ENCODE measurements at regions not wholly inside any gene's neighbourhood (a gene's known extent, or its start where the extent isn't known, plus 50 kb on each side); places are given as distances from the start of the nearest gene placed in this dataset.

DNA sequence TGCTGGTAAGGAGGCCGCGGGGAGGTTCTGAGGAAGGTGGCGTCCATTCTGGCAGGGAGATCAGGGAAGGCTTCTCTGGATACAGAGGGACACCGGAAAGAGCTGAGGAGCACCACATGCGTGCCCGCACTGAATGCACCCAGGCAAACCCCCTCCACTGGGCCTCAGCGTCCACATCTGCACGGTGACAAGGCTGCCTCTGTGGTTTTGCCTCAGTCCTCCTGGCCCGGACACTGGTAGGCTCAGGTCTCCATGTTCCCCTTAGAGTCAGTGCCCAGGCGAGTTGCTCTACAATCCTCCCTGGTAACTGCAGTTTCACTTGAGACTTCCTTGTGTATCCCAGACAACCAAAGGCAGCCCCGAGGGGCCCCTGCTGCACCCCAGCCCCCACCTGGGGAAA is 173.3 kb downstream of the MELK start:
- CTCF ChIA-PET, result no interaction called here
- H3K27me3 ChIP-seq (ENCODE audit: control insufficient read depth, insufficient read depth, low read length), result peaks cover 5% of the 10 kb centered on the region
- POLR2A ChIA-PET, result no interaction called here
- no peak for DNase-seq (ENCODE audit: low read depth)
- no peak overlapping the region for H3K4me3 ChIP-seq (ENCODE audit: low read depth, low read length)
- H3K36me3 ChIP-seq (ENCODE audit: control insufficient read depth, insufficient read depth, low read length), result no peaks in the 10 kb centered on the region
- TF ChIP-seq, protein P1, sequence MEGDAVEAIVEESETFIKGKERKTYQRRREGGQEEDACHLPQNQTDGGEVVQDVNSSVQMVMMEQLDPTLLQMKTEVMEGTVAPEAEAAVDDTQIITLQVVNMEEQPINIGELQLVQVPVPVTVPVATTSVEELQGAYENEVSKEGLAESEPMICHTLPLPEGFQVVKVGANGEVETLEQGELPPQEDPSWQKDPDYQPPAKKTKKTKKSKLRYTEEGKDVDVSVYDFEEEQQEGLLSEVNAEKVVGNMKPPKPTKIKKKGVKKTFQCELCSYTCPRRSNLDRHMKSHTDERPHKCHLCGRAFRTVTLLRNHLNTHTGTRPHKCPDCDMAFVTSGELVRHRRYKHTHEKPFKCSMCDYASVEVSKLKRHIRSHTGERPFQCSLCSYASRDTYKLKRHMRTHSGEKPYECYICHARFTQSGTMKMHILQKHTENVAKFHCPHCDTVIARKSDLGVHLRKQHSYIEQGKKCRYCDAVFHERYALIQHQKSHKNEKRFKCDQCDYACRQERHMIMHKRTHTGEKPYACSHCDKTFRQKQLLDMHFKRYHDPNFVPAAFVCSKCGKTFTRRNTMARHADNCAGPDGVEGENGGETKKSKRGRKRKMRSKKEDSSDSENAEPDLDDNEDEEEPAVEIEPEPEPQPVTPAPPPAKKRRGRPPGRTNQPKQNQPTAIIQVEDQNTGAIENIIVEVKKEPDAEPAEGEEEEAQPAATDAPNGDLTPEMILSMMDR (IDR thresholded peaks at IDR 0.05; ENCODE audit: insufficient read depth, low read depth, low read length), result no peak

- Histone ChIP-seq H3K4me3 (ENCODE audit: low read depth, low read length) (no peak overlapping the region), H3K36me3 (ENCODE audit: control insufficient read depth, insufficient read depth, low read length) (no peaks in the 10 kb centered on the region), H3K27me3 (ENCODE audit: control insufficient read depth, insufficient read depth, low read length) (peaks cover 5% of the 10 kb centered on the region)
- ChIA-PET POLR2A (no interaction called here), CTCF (interaction anchor here (0.6 kb wide), 1 partner anchor 8 kb away, joined by 3 read pairs; no protein-coding TSS in a partner anchor)
- DNase-seq (ENCODE audit: low read depth), result no peak
- TF ChIP-seq, protein P1 (IDR thresholded peaks at IDR 0.05; ENCODE audit: insufficient read depth, low read depth, low read length), result no peak
These were observed 173.7 kb downstream of the MELK start for GRCh38 chr9:36746415-36746814.

- peaks cover 2% of the 10 kb centered on the region for H3K27me3 ChIP-seq (ENCODE audit: control insufficient read depth, insufficient read depth, low read length)
- POLR2A ChIA-PET, result no interaction called here
- CTCF ChIA-PET, result interaction anchor here (1.6 kb wide), 1 partner anchor 19 kb away, joined by 4 read pairs; no protein-coding TSS in a partner anchor
- DNase-seq (ENCODE audit: low read depth), result no peak
- H3K36me3 ChIP-seq (ENCODE audit: control insufficient read depth, insufficient read depth, low read length), result no peaks in the 10 kb centered on the region
- no peak overlapping the region for H3K4me3 ChIP-seq (ENCODE audit: low read depth, low read length)
- TF ChIP-seq, protein P1 (IDR thresholded peaks at IDR 0.05; ENCODE audit: insufficient read depth, low read depth, low read length), result no peak
These were observed 175.7 kb downstream of the MELK start for GRCh38 chr9:36748322-36748899.

- ChIA-PET POLR2A (no interaction called here), CTCF (no interaction called here)
- H3K4me3 ChIP-seq (ENCODE audit: low read depth, low read length), result no peak overlapping the region
- DNase-seq (ENCODE audit: low read depth), result no peak
- H3K36me3 ChIP-seq (ENCODE audit: control insufficient read depth, insufficient read depth, low read length), result no peaks in the 10 kb centered on the region
- TF ChIP-seq, protein P1 (IDR thresholded peaks at IDR 0.05; ENCODE audit: insufficient read depth, low read depth, low read length), result no peak
- peaks cover 4% of the 10 kb centered on the region for H3K27me3 ChIP-seq (ENCODE audit: control insufficient read depth, insufficient read depth, low read length)
These were observed 176.8 kb downstream of the MELK start for GRCh38 chr9:36749461-36749860.

GRCh38 chr9:36750630-36751029 is 177.9 kb downstream of the MELK start:
- POLR2A ChIA-PET, result no interaction called here
- CTCF ChIA-PET, result no interaction called here
- DNase-seq (ENCODE audit: low read depth), result no peak
- H3K27me3 ChIP-seq (ENCODE audit: control insufficient read depth, insufficient read depth, low read length), result peaks cover 4% of the 10 kb centered on the region
- TF ChIP-seq, protein P1 (IDR thresholded peaks at IDR 0.05; ENCODE audit: insufficient read depth, low read depth, low read length), result no peak
- no peak overlapping the region for H3K4me3 ChIP-seq (ENCODE audit: low read depth, low read length)
- H3K36me3 ChIP-seq (ENCODE audit: control insufficient read depth, insufficient read depth, low read length), result no peaks in the 10 kb centered on the region

Data from BJ (cell line).